ENCODE measurements at regions not wholly inside any gene's neighbourhood (a gene's known extent, or its start where the extent isn't known, plus 50 kb on each side); places are given as distances from the start of the nearest gene placed in this dataset.

DNA sequence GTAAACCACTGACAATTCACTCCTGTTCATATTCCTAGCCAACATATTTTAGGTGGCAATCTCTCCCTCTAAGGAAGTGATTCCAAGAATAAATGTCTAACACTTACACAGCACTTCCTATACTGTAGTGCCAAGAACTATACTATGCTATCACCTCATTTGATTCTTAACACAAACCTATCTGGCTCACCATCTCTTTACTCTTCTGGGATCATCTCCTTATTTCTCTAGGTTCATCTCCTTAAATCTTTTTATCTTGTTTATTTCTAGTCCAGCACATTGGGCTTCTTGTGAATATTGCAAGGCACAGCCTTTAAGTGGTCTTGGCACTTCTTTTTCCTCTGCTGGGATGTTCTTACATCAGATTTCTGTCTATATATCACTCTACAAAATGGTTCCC lies 366.3 kb downstream of the SLITRK6 start:
- ATAC-seq (ENCODE audit: insufficient read depth, low FRiP score): no peak
- Histone ChIP-seq H3K27ac (ENCODE audit: low read depth in 1 of 2, low read length in 1 of 2) (no peak overlapping the region), H3K9me3 (ENCODE audit: control insufficient read depth in 4 of 4, insufficient read depth in 3 of 4, low read length in 3 of 4) (peaks cover 0 to 13% (median 2%) of the 10 kb centered on the region in 4 donors), H3K4me3 (no peak overlapping the region), H3K27me3 (ENCODE audit: control insufficient read depth in 3 of 3, insufficient read depth in 3 of 3, low read length in 2 of 3) (no peaks in the 10 kb centered on the region), H3K4me1 (ENCODE audit: control insufficient read depth in 5 of 5, insufficient read depth in 5 of 5, low read length in 5 of 5) (no peaks in the 10 kb centered on the region), H3K9ac (ENCODE audit: insufficient read depth in 1 of 2, low read length in 2 of 2) (no peak overlapping the region), H3K36me3 (ENCODE audit: control insufficient read depth in 4 of 4, insufficient read depth in 4 of 4, low read length in 4 of 4) (no peaks in the 10 kb centered on the region)
- TF ChIP-seq, protein P1, sequence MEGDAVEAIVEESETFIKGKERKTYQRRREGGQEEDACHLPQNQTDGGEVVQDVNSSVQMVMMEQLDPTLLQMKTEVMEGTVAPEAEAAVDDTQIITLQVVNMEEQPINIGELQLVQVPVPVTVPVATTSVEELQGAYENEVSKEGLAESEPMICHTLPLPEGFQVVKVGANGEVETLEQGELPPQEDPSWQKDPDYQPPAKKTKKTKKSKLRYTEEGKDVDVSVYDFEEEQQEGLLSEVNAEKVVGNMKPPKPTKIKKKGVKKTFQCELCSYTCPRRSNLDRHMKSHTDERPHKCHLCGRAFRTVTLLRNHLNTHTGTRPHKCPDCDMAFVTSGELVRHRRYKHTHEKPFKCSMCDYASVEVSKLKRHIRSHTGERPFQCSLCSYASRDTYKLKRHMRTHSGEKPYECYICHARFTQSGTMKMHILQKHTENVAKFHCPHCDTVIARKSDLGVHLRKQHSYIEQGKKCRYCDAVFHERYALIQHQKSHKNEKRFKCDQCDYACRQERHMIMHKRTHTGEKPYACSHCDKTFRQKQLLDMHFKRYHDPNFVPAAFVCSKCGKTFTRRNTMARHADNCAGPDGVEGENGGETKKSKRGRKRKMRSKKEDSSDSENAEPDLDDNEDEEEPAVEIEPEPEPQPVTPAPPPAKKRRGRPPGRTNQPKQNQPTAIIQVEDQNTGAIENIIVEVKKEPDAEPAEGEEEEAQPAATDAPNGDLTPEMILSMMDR (IDR thresholded peaks at IDR 0.05; ENCODE audit: control extremely low read depth, extremely low read depth): no peak
- peak in 2 of 3 donors; percentile 42 to 58 for DNase-seq

DNA sequence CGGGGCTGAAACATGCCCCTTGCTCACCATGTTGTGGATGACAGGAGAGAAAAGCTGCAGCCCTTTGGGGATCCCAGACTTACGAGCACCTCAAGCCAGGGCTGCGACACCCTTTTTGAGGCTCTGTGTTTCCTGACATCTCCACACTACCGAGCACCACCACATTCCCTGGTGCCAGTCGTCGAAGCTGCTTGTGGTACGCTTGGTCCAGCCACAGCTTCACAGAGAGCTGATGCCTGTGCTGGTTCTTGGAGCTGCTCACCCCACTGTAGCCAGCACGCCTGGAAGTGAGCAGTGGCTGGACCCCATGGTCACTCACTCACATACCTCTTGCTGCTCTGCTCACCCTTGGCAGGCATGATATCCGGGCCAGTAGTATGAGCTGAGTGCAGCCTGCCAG lies 367.5 kb downstream of the SLITRK6 start:
- no peak overlapping the region for H3K9ac ChIP-seq (ENCODE audit: insufficient read depth in 1 of 2, low read length in 2 of 2)
- TF ChIP-seq, protein P1 (IDR thresholded peaks at IDR 0.05; ENCODE audit: control extremely low read depth, extremely low read depth): no peak
- WGBS, 2 donors: 95% methylated on average over 9 of the region's 9 CpGs
- H3K4me1 ChIP-seq (ENCODE audit: control insufficient read depth in 5 of 5, insufficient read depth in 5 of 5, low read length in 5 of 5): no peaks in the 10 kb centered on the region
- ATAC-seq (ENCODE audit: insufficient read depth, low FRiP score) (no peak), DNase-seq (no peak)
- H3K27me3 ChIP-seq (ENCODE audit: control insufficient read depth in 3 of 3, insufficient read depth in 3 of 3, low read length in 2 of 3): no peaks in the 10 kb centered on the region
- no peak overlapping the region for H3K27ac ChIP-seq (ENCODE audit: low read depth in 1 of 2, low read length in 1 of 2)
- no peaks in the 10 kb centered on the region for H3K36me3 ChIP-seq (ENCODE audit: control insufficient read depth in 4 of 4, insufficient read depth in 4 of 4, low read length in 4 of 4)
- H3K4me3 ChIP-seq: no peak overlapping the region
- peaks cover 0 to 13% (median 2%) of the 10 kb centered on the region in 4 donors for H3K9me3 ChIP-seq (ENCODE audit: control insufficient read depth in 4 of 4, insufficient read depth in 3 of 4, low read length in 3 of 4)

DNA sequence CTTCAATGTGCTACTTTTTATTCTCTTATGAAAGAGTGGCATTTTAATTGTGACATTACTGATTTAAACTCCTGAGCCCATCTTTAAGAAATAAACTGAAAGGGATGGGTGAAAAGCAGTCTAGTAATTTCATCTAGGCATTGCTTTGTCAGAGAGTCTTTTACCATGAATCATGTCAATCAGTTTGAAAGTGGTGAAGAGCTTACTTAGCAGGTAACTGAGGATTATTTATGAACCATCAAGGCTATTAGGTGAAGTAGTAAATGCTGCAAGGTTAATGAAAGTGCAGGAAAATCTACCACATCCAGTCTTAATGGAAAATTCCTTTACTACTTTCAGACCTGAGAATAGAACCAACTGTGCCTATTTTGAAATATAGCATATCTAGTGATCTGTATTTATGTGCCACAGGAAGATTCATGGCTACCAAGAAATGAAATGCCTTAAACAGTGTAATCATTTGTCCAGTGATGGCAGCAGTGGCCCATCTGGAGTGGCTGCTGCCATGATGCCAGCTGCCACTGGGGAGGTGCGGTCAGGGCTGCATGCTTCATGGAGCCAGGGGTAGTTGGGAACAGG lies 368.9 kb downstream of the SLITRK6 start:
- Histone ChIP-seq H3K4me1 (ENCODE audit: control insufficient read depth in 5 of 5, insufficient read depth in 5 of 5, low read length in 5 of 5) (no peaks in the 10 kb centered on the region), H3K9me3 (ENCODE audit: control insufficient read depth in 4 of 4, insufficient read depth in 3 of 4, low read length in 3 of 4) (peaks cover 0 to 13% (median 2%) of the 10 kb centered on the region in 4 donors), H3K27ac (ENCODE audit: low read depth in 1 of 2, low read length in 1 of 2) (no peak overlapping the region), H3K36me3 (ENCODE audit: control insufficient read depth in 4 of 4, insufficient read depth in 4 of 4, low read length in 4 of 4) (no peaks in the 10 kb centered on the region), H3K9ac (ENCODE audit: insufficient read depth in 1 of 2, low read length in 2 of 2) (no peak overlapping the region), H3K4me3 (no peak overlapping the region), H3K27me3 (ENCODE audit: control insufficient read depth in 3 of 3, insufficient read depth in 3 of 3, low read length in 2 of 3) (no peaks in the 10 kb centered on the region)
- ATAC-seq (ENCODE audit: insufficient read depth, low FRiP score) (no peak), DNase-seq (no peak)
- WGBS, 2 donors: 98 to 100% methylated on average over 1 of the region's 1 CpG
- TF ChIP-seq, protein P1 (IDR thresholded peaks at IDR 0.05; ENCODE audit: control extremely low read depth, extremely low read depth): no peak

DNA sequence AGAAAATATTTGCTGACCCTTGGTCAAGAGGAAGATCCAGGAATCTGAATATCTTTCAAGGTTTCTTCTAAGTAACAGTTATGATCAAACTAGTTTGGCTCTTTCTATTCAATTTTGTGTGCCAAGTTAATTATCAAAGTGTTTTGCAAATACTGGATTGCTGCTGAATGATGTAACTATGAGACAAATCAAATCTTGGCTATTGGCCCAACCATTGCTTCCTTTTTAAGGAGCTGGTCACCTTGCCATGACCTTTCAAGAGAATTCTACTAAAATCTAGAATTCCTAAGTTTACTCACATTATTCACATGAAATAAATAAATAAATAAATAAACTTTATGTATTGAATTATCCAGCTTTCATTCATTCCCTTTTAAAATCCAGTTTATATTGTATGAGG lies 371.8 kb downstream of the SLITRK6 start:
- no peak overlapping the region for H3K4me3 ChIP-seq
- TF ChIP-seq, protein P1 (IDR thresholded peaks at IDR 0.05; ENCODE audit: control extremely low read depth, extremely low read depth): no peak
- peaks cover 0 to 13% (median 2%) of the 10 kb centered on the region in 4 donors for H3K9me3 ChIP-seq (ENCODE audit: control insufficient read depth in 4 of 4, insufficient read depth in 3 of 4, low read length in 3 of 4)
- no peak overlapping the region for H3K27ac ChIP-seq (ENCODE audit: low read depth in 1 of 2, low read length in 1 of 2)
- H3K4me1 ChIP-seq (ENCODE audit: control insufficient read depth in 5 of 5, insufficient read depth in 5 of 5, low read length in 5 of 5): no peaks in the 10 kb centered on the region
- no peak overlapping the region for H3K9ac ChIP-seq (ENCODE audit: insufficient read depth in 1 of 2, low read length in 2 of 2)
- no peaks in the 10 kb centered on the region for H3K36me3 ChIP-seq (ENCODE audit: control insufficient read depth in 4 of 4, insufficient read depth in 4 of 4, low read length in 4 of 4)
- ATAC-seq (ENCODE audit: insufficient read depth, low FRiP score): no peak
- no peaks in the 10 kb centered on the region for H3K27me3 ChIP-seq (ENCODE audit: control insufficient read depth in 3 of 3, insufficient read depth in 3 of 3, low read length in 2 of 3)
- DNase-seq: peak in 1 of 3 donors; percentile 27

Measured in lung (tissue), 11 donors.